ENCODE measurements at regions not wholly inside any gene's neighbourhood (a gene's known extent, or its start where the extent isn't known, plus 50 kb on each side); places are given as distances from the start of the nearest gene placed in this dataset.

- Histone ChIP-seq H3K36me3 (ENCODE audit: low read depth, missing control alignments) (no peaks in the 10 kb centered on the region), H3K4me1 (no peaks in the 10 kb centered on the region), H3K27me3 (no peaks in the 10 kb centered on the region), H3K27ac (no peak overlapping the region), H3K4me3 (no peak overlapping the region), H3K9me3 (no peaks in the 10 kb centered on the region)
- TF ChIP-seq POLR2A (IDR thresholded peaks at IDR 0.05): no peak
- TF ChIP-seq CTCF (IDR thresholded peaks at IDR 0.05): no peak
- intact Hi-C loops (cut with DNase I; ENCODE audit: low total_unique reads): no loop called here
- no peak for DNase-seq
Measured at GRCh38 chr18:38984968-38985367, 1419.4 kb upstream of the CELF4 start.

- no peak for TF ChIP-seq POLR2A (IDR thresholded peaks at IDR 0.05)
- TF ChIP-seq CTCF (IDR thresholded peaks at IDR 0.05): no peak
- Histone ChIP-seq H3K27me3 (no peaks in the 10 kb centered on the region), H3K27ac (no peak overlapping the region), H3K4me1 (no peaks in the 10 kb centered on the region), H3K4me3 (no peak overlapping the region), H3K9me3 (no peaks in the 10 kb centered on the region), H3K36me3 (ENCODE audit: low read depth, missing control alignments) (no peaks in the 10 kb centered on the region)
- intact Hi-C loops (cut with DNase I; ENCODE audit: low total_unique reads): no loop called here
- no peak for DNase-seq
- 100% methylated on average over 1 of the region's 1 CpG for WGBS, 2 donors
Measured at GRCh38 chr18:38982072-38982471, 1416.5 kb upstream of the CELF4 start.

GRCh38 chr18:38981389-38981788, 1415.8 kb upstream of the CELF4 start:
- DNase-seq: no peak
- intact Hi-C loops (cut with DNase I; ENCODE audit: low total_unique reads): no loop called here
- Histone ChIP-seq H3K27ac (no peak overlapping the region), H3K27me3 (no peaks in the 10 kb centered on the region), H3K4me3 (no peak overlapping the region), H3K4me1 (no peaks in the 10 kb centered on the region), H3K9me3 (no peaks in the 10 kb centered on the region), H3K36me3 (ENCODE audit: low read depth, missing control alignments) (no peaks in the 10 kb centered on the region)
- TF ChIP-seq CTCF (IDR thresholded peaks at IDR 0.05): no peak
- TF ChIP-seq POLR2A (IDR thresholded peaks at IDR 0.05): no peak
- 11 to 28% methylated on average over 2 of the region's 2 CpGs for WGBS, 2 donors

GRCh38 chr18:38980420-38980819, 1414.8 kb upstream of the CELF4 start:
- intact Hi-C loops (cut with DNase I; ENCODE audit: low total_unique reads): no loop called here
- TF ChIP-seq POLR2A (IDR thresholded peaks at IDR 0.05) (no peak), CTCF (IDR thresholded peaks at IDR 0.05) (no peak)
- Histone ChIP-seq H3K4me1 (no peaks in the 10 kb centered on the region), H3K27me3 (no peaks in the 10 kb centered on the region), H3K27ac (no peak overlapping the region), H3K9me3 (no peaks in the 10 kb centered on the region), H3K36me3 (ENCODE audit: low read depth, missing control alignments) (no peaks in the 10 kb centered on the region), H3K4me3 (no peak overlapping the region)
- DNase-seq: no peak

GRCh38 chr18:38972571-38972970, 1407.0 kb upstream of the CELF4 start:
- no peak for TF ChIP-seq POLR2A (IDR thresholded peaks at IDR 0.05)
- no peak for TF ChIP-seq CTCF (IDR thresholded peaks at IDR 0.05)
- no peaks in the 10 kb centered on the region for H3K9me3 ChIP-seq
- no peak for DNase-seq
- H3K36me3 ChIP-seq (ENCODE audit: low read depth, missing control alignments): no peaks in the 10 kb centered on the region
- H3K4me3 ChIP-seq: no peak overlapping the region
- H3K27ac ChIP-seq: no peak overlapping the region
- H3K4me1 ChIP-seq: no peaks in the 10 kb centered on the region
- H3K27me3 ChIP-seq: no peaks in the 10 kb centered on the region
- WGBS, 2 donors: 85 to 100% methylated on average over 1 of the region's 1 CpG
- intact Hi-C loops (cut with DNase I; ENCODE audit: low total_unique reads): no loop called here

Measured in testis (tissue), 2 donors.